CD4-positive, alpha-beta T cell (primary cell): ENCODE measurements at regions not wholly inside any gene's neighbourhood (a gene's known extent, or its start where the extent isn't known, plus 50 kb on each side); places are given as distances from the start of the nearest gene placed in this dataset.

Experiments used
- ATAC-seq: fragments of 200-7000 bp; cut with Tn5 transposase; one replicate; pipeline ENCODE4 v1.10.0; 2022; ENCODE audit warnings: mild to moderate bottlenecking; ENCODE audit not compliant: poor library complexity
- CTCF ChIA-PET: fragments of 350-600 bp; sonication (Branson Sonifier 250); formaldehyde crosslinking; loops from one replicate; lab custom pipeline; 2021; ENCODE audit warnings: antibody characterized with exemption, inconsistent platforms; lab: Charles Lee
- POLR2A ChIA-PET: fragments of 350-600 bp; sonication (Branson Sonifier 250); formaldehyde crosslinking; loops from one replicate; lab custom pipeline; 2021; ENCODE audit warnings: antibody characterized with exemption, inconsistent platforms; lab: Charles Lee
- DNase-seq, 14 experiments: peaks; one replicate each; pipeline ENCODE4 v3.0.0-alpha.2; 2013 to 2020; ENCODE audit warnings: mixed read lengths in 2 of 14
- H3K27ac ChIP-seq, 2 donors: one replicate each; pipeline versions ENCODE4 v1.5.1 to v1.7.0; 2013; ENCODE audit warnings: low read length in 2 of 2, low read depth in 1 of 2, mild to moderate bottlenecking in 1 of 2
- H3K27me3 ChIP-seq, 2 experiments: 1 replicate in 1 of 2; 2 replicates in 1 of 2; pipeline versions ENCODE4 v1.6.1 to v1.7.0; 2013; ENCODE audit warnings: low read length in 2 of 2, control low read depth in 1 of 2, mild to moderate bottlenecking in 1 of 2, moderate library complexity in 1 of 2; ENCODE audit not compliant: insufficient read depth in 2 of 2, control insufficient read depth in 1 of 2
- H3K36me3 ChIP-seq: one replicate; pipeline ENCODE4 v1.6.1; 2013; ENCODE audit warnings: low read length, control low read depth; ENCODE audit not compliant: insufficient read depth
- H3K4me1 ChIP-seq: one replicate; pipeline ENCODE4 v1.6.1; 2013; ENCODE audit warnings: low read length, control low read depth; ENCODE audit not compliant: insufficient read depth
- H3K4me3 ChIP-seq: one replicate; pipeline ENCODE4 v1.5.1; 2013; ENCODE audit warnings: mild to moderate bottlenecking, low read length, moderate library complexity
- H3K9me3 ChIP-seq, 2 experiments: 1 replicate in 1 of 2; 2 replicates in 1 of 2; pipeline versions ENCODE4 v1.6.1 to v1.7.0; 2013; ENCODE audit warnings: low read length in 2 of 2, mild to moderate bottlenecking in 2 of 2, control low read depth in 1 of 2, moderate library complexity in 1 of 2; ENCODE audit not compliant: control insufficient read depth in 1 of 2, insufficient read depth in 1 of 2
- H3K27ac Mint-ChIP-seq: one replicate; pipeline ENCODE4 v1.8.0; 2020; ENCODE audit warnings: mixed read lengths
- H3K27me3 Mint-ChIP-seq: one replicate; pipeline ENCODE4 v1.8.0; 2021; ENCODE audit warnings: mixed read lengths
- H3K36me3 Mint-ChIP-seq: one replicate; pipeline ENCODE4 v1.8.0; 2021; ENCODE audit warnings: low read depth, mixed read lengths
- H3K4me1 Mint-ChIP-seq: one replicate; pipeline ENCODE4 v1.8.0; 2021; ENCODE audit warnings: low read depth, mixed read lengths
- H3K4me3 Mint-ChIP-seq: one replicate; pipeline ENCODE4 v1.8.0; 2020; ENCODE audit warnings: mild to moderate bottlenecking, mixed read lengths
- H3K9me3 Mint-ChIP-seq: one replicate; pipeline ENCODE4 v1.8.0; 2020; ENCODE audit warnings: mixed read lengths
- intact Hi-C, 2 experiments: fragments of 100-400 bp; cut with DNase I in 1 of 2; cut with micrococcal nuclease in 1 of 2; formaldehyde crosslinking; loops; one replicate each; pipeline versions ENCODE4 v1.15.1 to v1.9.0; 2023 to 2025; cut with DNase I, micrococcal nuclease
- TF ChIP-seq, protein P1 (sequence below): fragments of 200-600 bp; IDR thresholded peaks from one replicate; pipeline ENCODE4 v1.8.0; 2022; ENCODE audit warnings: antibody characterized with exemption, mild to moderate bottlenecking

DNA sequence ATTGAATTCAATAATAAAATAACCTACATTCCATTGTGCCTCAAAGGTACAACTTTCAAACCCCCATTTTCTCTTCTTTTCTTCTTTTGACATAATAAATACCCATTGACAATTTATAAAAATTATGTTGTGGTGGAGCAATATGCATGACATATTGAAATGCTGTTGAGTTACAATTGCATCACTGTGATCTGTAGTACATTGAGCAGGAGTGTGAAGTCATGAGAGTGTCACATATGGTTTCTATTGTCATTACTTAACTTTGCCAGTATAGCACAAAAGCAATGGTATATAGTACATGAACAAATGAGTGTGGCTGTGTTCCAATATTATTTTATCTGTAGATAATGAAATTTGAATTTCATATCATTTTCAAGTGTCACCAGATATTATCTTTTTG, 441.3 kb downstream of the GJA1 start:
- POLR2A ChIA-PET = no interaction called here
- TF ChIP-seq, protein P1, sequence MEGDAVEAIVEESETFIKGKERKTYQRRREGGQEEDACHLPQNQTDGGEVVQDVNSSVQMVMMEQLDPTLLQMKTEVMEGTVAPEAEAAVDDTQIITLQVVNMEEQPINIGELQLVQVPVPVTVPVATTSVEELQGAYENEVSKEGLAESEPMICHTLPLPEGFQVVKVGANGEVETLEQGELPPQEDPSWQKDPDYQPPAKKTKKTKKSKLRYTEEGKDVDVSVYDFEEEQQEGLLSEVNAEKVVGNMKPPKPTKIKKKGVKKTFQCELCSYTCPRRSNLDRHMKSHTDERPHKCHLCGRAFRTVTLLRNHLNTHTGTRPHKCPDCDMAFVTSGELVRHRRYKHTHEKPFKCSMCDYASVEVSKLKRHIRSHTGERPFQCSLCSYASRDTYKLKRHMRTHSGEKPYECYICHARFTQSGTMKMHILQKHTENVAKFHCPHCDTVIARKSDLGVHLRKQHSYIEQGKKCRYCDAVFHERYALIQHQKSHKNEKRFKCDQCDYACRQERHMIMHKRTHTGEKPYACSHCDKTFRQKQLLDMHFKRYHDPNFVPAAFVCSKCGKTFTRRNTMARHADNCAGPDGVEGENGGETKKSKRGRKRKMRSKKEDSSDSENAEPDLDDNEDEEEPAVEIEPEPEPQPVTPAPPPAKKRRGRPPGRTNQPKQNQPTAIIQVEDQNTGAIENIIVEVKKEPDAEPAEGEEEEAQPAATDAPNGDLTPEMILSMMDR = no peak
- no peak overlapping the region for H3K27ac ChIP-seq
- H3K27me3 ChIP-seq = no peaks in the 10 kb centered on the region
- no peak overlapping the region for H3K4me3 Mint-ChIP-seq
- CTCF ChIA-PET = no interaction called here
- H3K27ac Mint-ChIP-seq = no peak overlapping the region
- no peaks in the 10 kb centered on the region for H3K36me3 Mint-ChIP-seq
- no peaks in the 10 kb centered on the region for H3K36me3 ChIP-seq
- no peaks in the 10 kb centered on the region for H3K9me3 Mint-ChIP-seq
- H3K4me1 ChIP-seq = no peaks in the 10 kb centered on the region
- intact Hi-C loops = no loop called here
- H3K27me3 Mint-ChIP-seq = no peaks in the 10 kb centered on the region
- H3K9me3 ChIP-seq = peaks cover 0 to 3% of the 10 kb centered on the region in 2 experiments
- H3K4me3 ChIP-seq = no peak overlapping the region
- DNase-seq = no peak
- no peak for ATAC-seq
- no peaks in the 10 kb centered on the region for H3K4me1 Mint-ChIP-seq

DNA sequence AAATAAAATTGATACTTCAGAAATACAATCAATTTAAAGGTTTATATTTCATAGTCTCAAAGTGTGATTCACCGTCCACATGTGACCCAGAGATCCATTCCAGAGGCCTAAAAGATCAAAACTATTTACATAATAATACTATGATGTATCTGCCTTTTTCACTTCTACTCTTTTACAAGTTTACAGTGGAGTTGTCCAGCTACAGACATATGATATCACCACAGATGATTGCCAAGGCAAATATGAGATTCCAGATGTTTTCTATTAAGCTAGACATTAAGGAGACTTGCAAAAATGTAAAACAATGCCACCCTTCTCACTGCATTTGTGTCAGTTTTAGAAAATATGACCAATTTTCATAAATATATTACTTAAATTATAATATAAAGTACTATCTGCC, 443.7 kb downstream of the GJA1 start:
- intact Hi-C loops = no loop called here
- TF ChIP-seq, protein P1 = no peak

DNA sequence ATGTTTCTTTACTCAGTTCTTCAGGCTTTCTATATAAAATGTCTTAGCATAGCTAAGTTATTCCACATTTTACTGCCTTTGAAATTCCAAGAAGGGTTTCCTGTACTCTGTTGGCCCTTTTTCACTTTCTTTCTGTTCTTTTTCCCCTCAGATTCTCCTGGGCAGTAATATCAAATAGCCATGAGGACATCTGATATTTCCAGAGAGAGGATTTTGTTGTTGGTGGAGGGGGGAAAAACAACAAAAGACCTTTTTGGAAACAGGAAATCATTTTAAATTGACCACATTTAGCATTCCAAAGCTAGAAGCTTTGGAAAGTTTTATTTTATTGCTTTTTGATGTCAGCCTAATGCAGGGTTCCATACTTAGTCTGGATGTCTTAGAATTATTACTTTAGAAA, 445.4 kb downstream of the GJA1 start:
- H3K9me3 Mint-ChIP-seq = no peaks in the 10 kb centered on the region
- no peak for DNase-seq
- Histone ChIP-seq H3K27ac (no peak overlapping the region), H3K9me3 (peaks cover 0 to 3% of the 10 kb centered on the region in 2 experiments), H3K4me1 (no peaks in the 10 kb centered on the region), H3K4me3 (no peak overlapping the region), H3K36me3 (no peaks in the 10 kb centered on the region), H3K27me3 (no peaks in the 10 kb centered on the region)
- no peak for ATAC-seq
- POLR2A ChIA-PET = no interaction called here
- H3K36me3 Mint-ChIP-seq = no peaks in the 10 kb centered on the region
- no peaks in the 10 kb centered on the region for H3K27me3 Mint-ChIP-seq
- H3K4me1 Mint-ChIP-seq = no peaks in the 10 kb centered on the region
- TF ChIP-seq, protein P1 = no peak
- CTCF ChIA-PET = interaction anchor here (1.1 kb wide), 1 partner anchor 21 kb away, joined by 3 read pairs; no protein-coding TSS in a partner anchor
- H3K4me3 Mint-ChIP-seq = no peak overlapping the region
- intact Hi-C loops = no loop called here
- no peak overlapping the region for H3K27ac Mint-ChIP-seq

More for the DNA sequence above, 443.7 kb downstream of the GJA1 start:
- no peak overlapping the region for H3K27ac ChIP-seq
- Mint-ChIP-seq H3K36me3 (no peaks in the 10 kb centered on the region), H3K4me1 (no peaks in the 10 kb centered on the region), H3K27me3 (no peaks in the 10 kb centered on the region), H3K27ac (no peak overlapping the region), H3K4me3 (no peak overlapping the region), H3K9me3 (no peaks in the 10 kb centered on the region)
- DNase-seq (no peak), ATAC-seq (no peak)
- ChIA-PET POLR2A (no interaction called here), CTCF (no interaction called here)
- peaks cover 0 to 3% of the 10 kb centered on the region in 2 experiments for H3K9me3 ChIP-seq
- H3K4me1 ChIP-seq = no peaks in the 10 kb centered on the region
- no peaks in the 10 kb centered on the region for H3K27me3 ChIP-seq
- no peak overlapping the region for H3K4me3 ChIP-seq
- H3K36me3 ChIP-seq = no peaks in the 10 kb centered on the region
